Activated CD4-positive, alpha-beta T cell treated with anti-CD3 and anti-CD28 coated beads, Interleukin-2, amount 10 ng/mL, durations not matched to agents 7 days and 5 days (primary cell): ENCODE measurements at regions not wholly inside any gene's neighbourhood (a gene's known extent, or its start where the extent isn't known, plus 50 kb on each side); places are given as distances from the start of the nearest gene placed in this dataset.

ENCODE experiments used
- CTCF ChIA-PET: fragments of 350-600 bp; sonication (Branson Sonifier 250); formaldehyde crosslinking; loops from one replicate; lab custom pipeline; 2021; ENCODE audit warnings: antibody characterized with exemption; lab: Charles Lee
- POLR2A ChIA-PET: fragments of 350-600 bp; sonication (Branson Sonifier 250); formaldehyde crosslinking; loops from one replicate; lab custom pipeline; 2021; ENCODE audit warnings: antibody characterized with exemption; lab: Charles Lee
- DNase-seq: peaks from one replicate; pipeline ENCODE4 v3.0.0-alpha.2; 2020
- H3K27ac Mint-ChIP-seq: one replicate; pipeline ENCODE4 v1.8.0; 2021; ENCODE audit warnings: mild to moderate bottlenecking, moderate library complexity, mixed read lengths
- H3K27me3 Mint-ChIP-seq: one replicate; pipeline ENCODE4 v1.8.0; 2021; ENCODE audit warnings: mixed read lengths
- H3K36me3 Mint-ChIP-seq: one replicate; pipeline ENCODE4 v1.8.0; 2021; ENCODE audit warnings: low read depth, mixed read lengths
- H3K4me1 Mint-ChIP-seq: one replicate; pipeline ENCODE4 v1.8.0; 2021; ENCODE audit warnings: mixed read lengths
- H3K4me3 Mint-ChIP-seq: one replicate; pipeline ENCODE4 v1.8.0; 2021; ENCODE audit warnings: mild to moderate bottlenecking, moderate library complexity, mixed read lengths
- H3K9me3 Mint-ChIP-seq: one replicate; pipeline ENCODE4 v1.8.0; 2021; ENCODE audit warnings: mixed read lengths

DNA sequence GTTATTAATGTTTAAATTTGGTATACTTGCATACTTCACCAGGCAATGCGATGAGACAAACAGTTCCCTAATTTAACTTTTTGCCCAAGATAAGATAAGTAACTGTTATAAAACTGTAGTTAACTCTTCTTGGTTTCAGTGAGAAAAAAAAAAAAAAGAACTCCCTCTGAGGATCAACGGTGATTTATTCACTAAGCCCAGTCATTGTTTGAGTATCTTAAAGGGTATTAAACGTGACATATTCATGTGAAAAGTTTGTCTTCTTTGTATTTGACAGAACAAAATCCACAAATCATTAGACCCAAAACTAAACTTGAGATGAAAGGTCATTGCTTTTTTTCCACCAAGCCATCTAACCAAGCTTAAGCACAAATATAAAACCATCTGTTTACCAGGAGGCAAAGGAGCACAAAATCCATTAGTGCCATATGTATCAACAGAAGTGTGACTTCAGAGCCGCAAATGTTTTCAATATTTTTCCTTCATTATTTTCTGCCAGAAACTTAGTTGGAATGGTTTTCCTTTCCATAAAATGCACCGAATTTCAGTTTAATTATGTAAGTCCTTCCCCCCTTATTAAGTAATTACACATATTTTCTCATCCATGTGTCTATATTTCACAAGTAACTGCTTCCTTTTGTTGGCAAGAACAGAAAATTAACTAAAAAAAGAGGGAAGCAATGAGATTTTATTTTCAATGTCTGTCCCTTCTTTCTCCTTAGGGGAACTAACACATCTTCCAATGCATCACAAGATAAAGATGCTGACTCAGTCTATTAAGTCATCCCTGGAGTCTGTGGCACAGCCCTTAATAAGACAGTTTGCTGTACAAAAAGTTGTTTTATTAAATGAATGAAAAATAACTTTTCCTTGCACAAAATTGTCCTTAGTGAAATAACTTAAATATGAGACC, 92.2 kb upstream of the RAP2B start:
- Mint-ChIP-seq H3K4me3 (no peak overlapping the region), H3K4me1 (peaks cover 3% of the 10 kb centered on the region), H3K27ac (no peak overlapping the region), H3K27me3 (no peaks in the 10 kb centered on the region), H3K36me3 (no peaks in the 10 kb centered on the region), H3K9me3 (no peaks in the 10 kb centered on the region)
- DNase-seq: no peak
- CTCF ChIA-PET: no interaction called here
- POLR2A ChIA-PET: no interaction called here

DNA sequence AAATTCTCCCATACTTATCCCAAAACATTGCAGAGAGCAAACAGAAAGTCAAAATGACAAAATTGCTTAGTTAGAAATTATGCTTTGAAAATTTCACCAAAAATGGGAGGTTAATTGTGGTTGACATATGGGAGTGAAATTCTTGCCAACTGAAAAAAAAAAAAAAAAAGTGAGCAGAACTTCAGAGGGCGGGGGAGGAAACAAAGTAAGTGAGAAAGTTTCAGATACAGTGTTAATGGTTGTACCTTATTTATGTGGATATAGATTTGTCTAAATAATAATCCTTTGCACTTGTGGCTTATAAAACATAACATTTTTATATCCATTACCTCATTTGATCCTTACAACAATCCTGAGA, 91.5 kb upstream of the RAP2B start:
- DNase-seq: no peak
- no peak overlapping the region for H3K4me3 Mint-ChIP-seq
- peaks cover 3% of the 10 kb centered on the region for H3K4me1 Mint-ChIP-seq
- ChIA-PET CTCF (no interaction called here), POLR2A (no interaction called here)
- H3K27me3 Mint-ChIP-seq: no peaks in the 10 kb centered on the region
- H3K27ac Mint-ChIP-seq: no peak overlapping the region
- H3K9me3 Mint-ChIP-seq: no peaks in the 10 kb centered on the region
- H3K36me3 Mint-ChIP-seq: no peaks in the 10 kb centered on the region

DNA sequence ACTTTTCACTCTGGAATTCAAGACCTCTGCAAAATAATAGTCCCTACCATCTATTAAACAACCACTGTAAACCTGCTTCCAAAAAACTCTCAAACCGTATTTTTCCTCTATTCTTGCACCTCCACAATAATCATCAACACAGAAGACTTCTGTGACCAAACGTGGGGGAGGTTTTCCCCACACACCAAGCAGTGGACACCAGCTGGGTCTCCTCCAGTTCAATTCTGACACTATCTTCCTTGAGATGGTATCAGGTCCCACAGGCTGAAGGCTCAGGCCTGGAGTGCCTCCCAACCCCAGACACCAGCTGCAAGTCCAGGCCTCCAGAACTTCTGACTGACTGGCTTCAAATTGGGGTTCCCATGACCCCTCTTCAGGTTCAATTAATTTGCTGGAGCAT, 89.6 kb upstream of the RAP2B start:
- CTCF ChIA-PET: no interaction called here
- Mint-ChIP-seq H3K27me3 (no peaks in the 10 kb centered on the region), H3K9me3 (no peaks in the 10 kb centered on the region), H3K27ac (no peak overlapping the region), H3K4me1 (peaks cover 3% of the 10 kb centered on the region), H3K36me3 (no peaks in the 10 kb centered on the region), H3K4me3 (no peak overlapping the region)
- POLR2A ChIA-PET: no interaction called here
- no peak for DNase-seq

DNA sequence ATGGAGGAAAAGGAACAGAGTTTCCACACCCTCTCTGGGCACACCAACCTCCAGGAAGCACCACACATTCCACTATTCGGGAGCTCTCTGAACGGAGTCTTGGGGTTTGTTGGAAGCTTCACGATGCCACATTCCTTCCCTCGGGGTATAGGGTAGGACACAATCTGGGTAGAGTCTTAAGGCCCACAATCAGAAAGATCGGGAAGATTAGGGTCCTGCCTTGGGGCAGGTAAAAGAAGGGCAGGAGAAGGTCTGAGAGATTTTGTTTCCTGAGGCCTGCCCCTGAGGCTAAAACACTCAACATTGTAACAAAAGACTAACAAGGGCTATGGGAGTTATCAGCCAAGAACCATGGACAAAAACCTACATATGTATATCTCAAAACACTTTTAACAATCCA, 89.2 kb upstream of the RAP2B start:
- Mint-ChIP-seq H3K27ac (no peak overlapping the region), H3K4me3 (no peak overlapping the region), H3K9me3 (no peaks in the 10 kb centered on the region), H3K4me1 (peaks cover 3% of the 10 kb centered on the region), H3K27me3 (no peaks in the 10 kb centered on the region), H3K36me3 (no peaks in the 10 kb centered on the region)
- no peak for DNase-seq
- ChIA-PET POLR2A (no interaction called here), CTCF (no interaction called here)

DNA sequence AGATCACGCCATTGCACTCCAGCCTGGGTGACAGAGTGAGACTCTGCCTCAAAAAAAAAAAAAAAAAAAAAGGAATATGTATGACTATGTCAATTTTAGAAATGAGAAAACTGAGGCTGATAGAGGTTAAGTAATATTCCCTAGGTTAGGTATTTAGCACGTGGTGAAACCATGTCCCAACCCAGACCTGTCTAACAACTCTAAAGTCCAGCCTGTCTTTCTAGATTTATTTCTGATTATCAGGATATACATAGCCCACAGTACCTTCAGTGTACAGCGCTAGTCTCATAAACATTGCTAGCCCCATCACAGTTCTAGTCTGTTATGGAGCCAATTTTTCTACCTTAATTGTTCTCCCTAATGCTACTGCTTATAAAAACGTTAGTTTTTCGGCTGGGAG, 88.4 kb upstream of the RAP2B start:
- DNase-seq: no peak
- no peaks in the 10 kb centered on the region for H3K9me3 Mint-ChIP-seq
- H3K36me3 Mint-ChIP-seq: no peaks in the 10 kb centered on the region
- ChIA-PET CTCF (interaction anchor here (1.7 kb wide), 1 partner anchor 10 kb away, joined by 3 read pairs; no protein-coding TSS in a partner anchor), POLR2A (no interaction called here)
- peaks cover 1% of the 10 kb centered on the region for H3K27me3 Mint-ChIP-seq
- no peak overlapping the region for H3K4me3 Mint-ChIP-seq
- no peak overlapping the region for H3K27ac Mint-ChIP-seq
- peaks cover 3% of the 10 kb centered on the region for H3K4me1 Mint-ChIP-seq

DNA sequence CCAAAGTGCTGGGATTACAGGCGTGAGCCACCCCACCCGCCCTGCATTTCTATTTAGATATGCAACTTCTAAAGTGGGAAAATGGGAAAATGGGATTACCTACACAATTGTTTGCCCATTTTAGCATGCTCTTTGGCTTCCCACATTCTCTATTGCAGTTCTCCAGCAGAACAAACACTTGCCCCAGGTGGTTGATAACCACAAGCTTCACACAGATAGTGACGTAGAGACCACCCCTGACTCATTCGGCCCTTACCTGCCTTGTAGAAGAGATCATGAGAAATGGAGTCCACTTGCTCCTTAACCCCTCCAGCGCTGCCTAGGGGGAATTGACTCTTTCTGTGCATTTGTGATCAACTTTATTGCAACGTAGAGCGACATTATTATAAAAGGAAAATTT, 83.2 kb upstream of the RAP2B start:
- no peaks in the 10 kb centered on the region for H3K36me3 Mint-ChIP-seq
- no peak for DNase-seq
- no peak overlapping the region for H3K27ac Mint-ChIP-seq
- ChIA-PET POLR2A (no interaction called here), CTCF (no interaction called here)
- peaks cover 1% of the 10 kb centered on the region for H3K27me3 Mint-ChIP-seq
- no peaks in the 10 kb centered on the region for H3K4me1 Mint-ChIP-seq
- H3K4me3 Mint-ChIP-seq: no peak overlapping the region
- H3K9me3 Mint-ChIP-seq: no peaks in the 10 kb centered on the region

DNA sequence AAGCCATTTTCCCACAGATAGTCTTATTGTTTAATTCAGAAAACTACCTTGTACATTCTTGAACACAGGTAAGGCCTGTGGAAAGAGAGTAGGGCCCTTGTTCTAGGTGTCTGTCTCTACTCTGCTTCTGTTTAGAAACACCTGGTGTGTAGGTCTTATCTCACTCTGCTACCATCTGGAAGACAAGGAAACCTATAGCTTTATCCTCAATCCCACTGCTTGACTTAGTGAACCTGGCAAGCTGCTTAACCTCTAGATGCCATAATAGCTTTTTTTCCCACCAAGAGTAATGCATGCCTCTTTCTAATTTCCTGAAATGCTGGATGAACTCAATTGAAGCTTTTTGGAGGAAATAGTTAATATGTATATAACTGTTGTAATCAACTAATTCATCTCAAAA, 82.6 kb upstream of the RAP2B start:
- POLR2A ChIA-PET: no interaction called here

DNA sequence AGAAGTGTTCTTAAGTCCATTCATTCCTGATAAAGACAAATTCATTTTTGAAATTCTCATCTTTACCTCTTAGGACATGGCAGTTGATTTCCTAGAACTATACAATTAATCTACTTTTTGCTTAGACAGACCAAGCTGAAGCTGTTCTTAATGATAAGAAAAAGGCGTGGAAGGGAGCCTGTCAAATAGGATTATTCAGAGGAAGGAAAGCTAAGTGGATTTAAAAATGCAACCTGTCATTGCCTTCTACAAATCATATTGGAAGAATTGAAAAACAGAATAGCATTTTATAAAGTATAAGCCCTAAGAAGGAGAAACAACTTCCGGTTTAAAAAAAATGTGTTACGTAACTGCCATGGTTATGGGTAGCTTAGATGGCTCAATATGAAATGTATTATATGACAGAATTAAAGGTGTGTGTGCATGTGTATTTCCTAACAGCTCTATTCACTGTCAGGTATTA, 81.2 kb upstream of the RAP2B start:
- Mint-ChIP-seq H3K4me3 (no peak overlapping the region), H3K9me3 (no peaks in the 10 kb centered on the region), H3K27ac (no peak overlapping the region), H3K27me3 (peaks cover 1% of the 10 kb centered on the region), H3K4me1 (no peaks in the 10 kb centered on the region), H3K36me3 (no peaks in the 10 kb centered on the region)
- ChIA-PET POLR2A (no interaction called here), CTCF (no interaction called here)
- no peak for DNase-seq

More for the DNA sequence above, 82.6 kb upstream of the RAP2B start:
- no peaks in the 10 kb centered on the region for H3K36me3 Mint-ChIP-seq
- H3K27ac Mint-ChIP-seq: no peak overlapping the region
- no peaks in the 10 kb centered on the region for H3K4me1 Mint-ChIP-seq
- peaks cover 1% of the 10 kb centered on the region for H3K27me3 Mint-ChIP-seq
- H3K4me3 Mint-ChIP-seq: no peak overlapping the region
- CTCF ChIA-PET: no interaction called here
- H3K9me3 Mint-ChIP-seq: no peaks in the 10 kb centered on the region
- no peak for DNase-seq

DNA sequence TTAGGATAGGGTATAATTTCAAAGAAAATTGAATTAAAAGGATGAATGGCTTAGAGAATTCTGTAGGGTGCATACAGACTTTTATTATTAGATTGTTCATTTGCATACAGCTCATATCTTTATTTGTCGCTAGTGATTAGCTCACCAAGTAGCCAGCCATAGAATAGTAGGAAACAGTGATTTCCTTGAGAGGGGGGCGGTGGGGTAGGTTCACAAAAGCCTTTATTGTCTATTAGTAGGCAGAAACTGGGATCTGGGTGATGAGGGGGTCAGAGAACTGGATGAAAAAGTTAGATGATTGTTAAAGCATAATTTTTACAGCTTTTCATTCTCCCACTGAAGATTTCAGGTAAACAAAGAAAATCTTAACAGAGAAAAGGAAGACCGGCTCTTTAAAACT, 77.6 kb upstream of the RAP2B start:
- ChIA-PET POLR2A (no interaction called here), CTCF (no interaction called here)
- no peaks in the 10 kb centered on the region for H3K9me3 Mint-ChIP-seq
- peaks cover 5% of the 10 kb centered on the region for H3K27me3 Mint-ChIP-seq
- no peaks in the 10 kb centered on the region for H3K36me3 Mint-ChIP-seq
- H3K4me3 Mint-ChIP-seq: no peak overlapping the region
- no peaks in the 10 kb centered on the region for H3K4me1 Mint-ChIP-seq
- DNase-seq: no peak
- H3K27ac Mint-ChIP-seq: no peak overlapping the region

DNA sequence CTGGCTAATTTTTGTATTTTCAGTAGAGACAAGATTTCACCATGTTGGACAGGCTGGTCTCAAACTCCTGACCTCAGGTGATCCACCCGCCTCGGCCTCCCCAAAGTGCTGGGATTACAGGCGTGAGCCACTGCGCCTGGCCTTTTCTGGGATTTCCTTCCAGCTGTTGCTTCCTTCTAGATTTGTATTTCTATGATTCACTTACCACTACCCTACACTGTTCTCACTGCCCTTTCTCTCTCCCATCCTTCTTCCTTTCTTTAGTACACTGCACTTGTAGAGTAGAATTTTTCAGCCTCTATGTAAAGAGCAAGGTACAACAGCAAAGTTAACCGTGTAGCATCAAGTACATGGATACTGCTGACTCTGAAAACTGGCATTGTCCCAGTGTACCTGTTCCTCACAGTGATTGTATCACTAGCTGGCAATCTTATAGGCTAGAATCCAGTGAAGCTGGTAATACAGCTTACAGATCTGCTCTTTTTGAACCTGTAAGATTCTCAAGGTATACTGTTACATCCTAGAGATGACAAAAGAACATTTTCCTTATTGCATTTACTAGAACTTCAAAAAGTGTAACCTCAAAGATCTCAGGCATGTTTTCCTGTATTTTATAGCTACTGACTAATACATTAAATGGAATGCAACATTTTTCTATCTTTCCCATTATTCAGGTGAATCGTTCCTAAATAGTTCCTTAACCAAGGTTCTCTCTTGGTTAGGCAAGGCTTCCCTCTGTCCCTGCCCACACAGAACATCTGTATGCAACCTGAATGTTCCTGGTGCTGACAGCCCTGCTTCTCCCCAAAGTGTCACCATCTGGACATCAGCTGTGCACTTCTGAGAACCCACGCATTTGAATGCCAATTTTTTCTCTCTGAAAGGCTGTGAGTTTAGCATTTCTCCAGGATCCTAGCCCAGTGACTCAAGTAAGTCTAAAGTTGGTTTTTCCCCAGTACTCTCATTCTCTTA, 74.1 kb upstream of the RAP2B start:
- POLR2A ChIA-PET: no interaction called here
- CTCF ChIA-PET: no interaction called here
- H3K27me3 Mint-ChIP-seq: peaks cover 5% of the 10 kb centered on the region

DNA sequence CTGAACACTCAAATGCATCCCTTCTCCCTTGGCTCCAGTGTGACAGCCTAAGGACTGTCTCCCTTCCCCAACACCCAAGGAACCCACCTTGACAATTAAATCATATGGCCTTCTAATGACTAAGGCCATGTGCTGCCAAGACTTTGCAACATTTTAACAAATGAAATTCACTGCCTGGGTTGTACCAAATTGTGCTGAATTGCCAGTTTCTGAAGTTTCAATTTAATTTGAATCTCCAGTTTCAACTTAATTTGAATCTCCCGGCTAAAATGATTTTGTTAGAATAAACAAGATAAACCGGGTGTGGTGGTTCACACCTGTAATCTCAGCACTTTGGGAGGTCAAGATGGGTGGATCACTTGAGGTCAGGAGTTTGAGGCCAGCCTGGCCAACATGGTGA, 72.4 kb upstream of the RAP2B start:
- Mint-ChIP-seq H3K9me3 (no peaks in the 10 kb centered on the region), H3K4me1 (peaks cover 22% of the 10 kb centered on the region), H3K4me3 (no peak overlapping the region), H3K27me3 (peaks cover 5% of the 10 kb centered on the region), H3K36me3 (no peaks in the 10 kb centered on the region), H3K27ac (no peak overlapping the region)
- ChIA-PET CTCF (no interaction called here), POLR2A (interaction anchor here (0.6 kb wide), 1 partner anchor 718 kb away, joined by 3 read pairs; no protein-coding TSS in a partner anchor)
- no peak for DNase-seq

More for the DNA sequence above, 74.1 kb upstream of the RAP2B start:
- Mint-ChIP-seq H3K27ac (no peak overlapping the region), H3K4me1 (peaks cover 19% of the 10 kb centered on the region), H3K9me3 (no peaks in the 10 kb centered on the region), H3K4me3 (no peak overlapping the region), H3K36me3 (no peaks in the 10 kb centered on the region)
- DNase-seq: no peak

DNA sequence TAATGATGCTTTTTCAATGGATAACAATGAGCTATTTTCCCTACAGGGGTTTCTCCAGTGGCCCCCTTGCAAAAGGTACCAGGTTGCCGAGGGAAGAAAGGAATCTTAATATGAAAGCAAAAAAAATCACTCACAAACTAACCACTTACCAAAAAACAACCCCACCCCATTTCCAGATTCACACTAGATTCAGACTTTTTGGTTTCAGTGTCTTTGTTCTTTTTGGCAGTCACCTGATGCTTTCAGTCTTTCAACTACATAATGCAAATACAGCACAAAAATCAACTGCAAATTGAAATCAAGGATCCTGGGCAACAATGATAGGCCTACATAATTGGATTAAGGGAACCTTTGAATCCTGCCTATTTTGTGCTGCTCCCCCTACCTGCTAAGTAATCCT, 71.1 kb upstream of the RAP2B start:
- Mint-ChIP-seq H3K27ac (peak overlapping the region; percentile 79), H3K9me3 (no peaks in the 10 kb centered on the region), H3K4me1 (peaks cover 22% of the 10 kb centered on the region), H3K27me3 (peaks cover 5% of the 10 kb centered on the region), H3K36me3 (no peaks in the 10 kb centered on the region), H3K4me3 (peak overlapping the region; percentile 33)
- CTCF ChIA-PET: no interaction called here
- POLR2A ChIA-PET: interaction anchor here (0.6 kb wide), 1 partner anchor 347 kb away, joined by 3 read pairs; no protein-coding TSS in a partner anchor
- peak; percentile 55 for DNase-seq

DNA sequence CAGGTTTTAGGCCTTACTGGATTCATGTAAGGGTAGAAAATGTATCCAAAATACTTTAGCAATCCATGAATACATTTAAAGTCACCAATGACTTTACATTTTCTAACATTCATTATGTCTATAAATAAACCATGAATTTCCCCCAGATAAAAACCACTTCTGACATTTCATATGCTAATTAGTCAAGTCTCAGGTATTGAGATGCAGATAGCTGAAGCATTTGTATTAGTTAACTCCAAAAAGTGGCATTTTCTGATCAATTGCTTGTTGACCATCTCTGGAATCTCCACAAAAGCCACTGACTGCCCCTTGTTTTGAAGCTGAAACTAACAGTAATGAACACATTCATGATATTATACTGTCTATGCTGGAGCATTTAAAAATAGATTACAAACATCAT, 68.4 kb upstream of the RAP2B start:
- Mint-ChIP-seq H3K4me3 (no peak overlapping the region), H3K27me3 (no peaks in the 10 kb centered on the region), H3K27ac (no peak overlapping the region), H3K9me3 (no peaks in the 10 kb centered on the region), H3K36me3 (no peaks in the 10 kb centered on the region), H3K4me1 (peaks cover 22% of the 10 kb centered on the region)
- ChIA-PET CTCF (no interaction called here), POLR2A (no interaction called here)
- DNase-seq: no peak
